T-cell (primary cell): ENCODE measurements at regions not wholly inside any gene's neighbourhood (a gene's known extent, or its start where the extent isn't known, plus 50 kb on each side); places are given as distances from the start of the nearest gene placed in this dataset.

ENCODE experiments used
- ATAC-seq, 4 experiments: fragments of 200-7000 bp in 3 of 4; fragments of 150-1000 bp in 1 of 4; cut with Tn5 transposase; replicated peaks in 1 of 4; 1 replicate in 3 of 4; 2 replicates in 1 of 4; pipeline ENCODE4 v1.10.0; 2021; ENCODE audit warnings: moderate library complexity in 3 of 4, mild to moderate bottlenecking in 2 of 4, moderate number of reproducible peaks in 1 of 4
- CTCF ChIA-PET, 2 donors: fragments of 300-600 bp; sonication (Branson Sonifier 250); formaldehyde crosslinking; loops; one replicate each; lab custom pipeline; 2022; ENCODE audit warnings: antibody characterized with exemption in 2 of 2; lab: Charles Lee
- POLR2A ChIA-PET, 2 donors: fragments of 300-600 bp; sonication (Branson Sonifier 250); formaldehyde crosslinking; loops; one replicate each; lab custom pipeline; 2022; ENCODE audit warnings: antibody characterized with exemption in 2 of 2; lab: Charles Lee
- DNase-seq, 35 experiments: peaks; one replicate each; pipeline versions ENCODE4 v3.0.0 to v3.0.0-alpha.2; 2013 to 2023
- H3K27ac ChIP-seq: one replicate; pipeline ENCODE4 v1.5.1; 2013; ENCODE audit warnings: low read length
- H3K27me3 ChIP-seq, 2 experiments: replicated peaks in 1 of 2; 1 replicate in 1 of 2; 2 replicates in 1 of 2; pipeline versions ENCODE4 v1.6.1 to v1.7.0; 2013; ENCODE audit warnings: low read length in 1 of 2, mixed read lengths in 1 of 2; ENCODE audit not compliant: control insufficient read depth in 2 of 2, insufficient read depth in 2 of 2; ENCODE audit errors: extremely low read depth in 1 of 2
- H3K36me3 ChIP-seq, 2 donors: 1 replicate in 1 of 2; 2 replicates in 1 of 2; pipeline versions ENCODE4 v1.6.1 to v1.7.0; 2013; ENCODE audit warnings: low read length in 1 of 2; ENCODE audit not compliant: control insufficient read depth in 2 of 2, insufficient read depth in 1 of 2; ENCODE audit errors: extremely low read depth in 1 of 2
- H3K4me1 ChIP-seq, 2 experiments: 1 replicate in 1 of 2; 2 replicates in 1 of 2; pipeline versions ENCODE4 v1.6.1 to v1.7.0; 2013; ENCODE audit warnings: low read length in 2 of 2, mixed read lengths in 1 of 2; ENCODE audit not compliant: insufficient read depth in 2 of 2, control insufficient read depth in 1 of 2; ENCODE audit errors: extremely low read depth in 1 of 2
- H3K4me3 ChIP-seq, 2 donors: 1 replicate in 1 of 2; 2 replicates in 1 of 2; pipeline versions ENCODE4 v1.5.1 to v1.7.0; 2013; ENCODE audit warnings: mild to moderate bottlenecking in 2 of 2, low read length in 1 of 2, moderate library complexity in 1 of 2; ENCODE audit not compliant: control insufficient read depth in 1 of 2; ENCODE audit errors: extremely low read depth in 1 of 2
- H3K9me3 ChIP-seq: 2 replicates; pipeline ENCODE4 v1.7.0; 2013
- H3K27ac Mint-ChIP-seq, 2 donors: one replicate each; pipeline ENCODE4 v1.8.0; 2020 to 2021; ENCODE audit warnings: mild to moderate bottlenecking in 2 of 2, mixed read lengths in 2 of 2
- H3K27me3 Mint-ChIP-seq, 2 donors: one replicate each; pipeline ENCODE4 v1.8.0; 2021 to 2022; ENCODE audit warnings: mixed read lengths in 2 of 2
- H3K36me3 Mint-ChIP-seq: one replicate; pipeline ENCODE4 v1.8.0; 2021; ENCODE audit warnings: mixed read lengths
- H3K4me1 Mint-ChIP-seq, 3 donors: one replicate each; pipeline ENCODE4 v1.8.0; 2020 to 2022; ENCODE audit warnings: mixed read lengths in 3 of 3, mild to moderate bottlenecking in 1 of 3
- H3K4me3 Mint-ChIP-seq, 3 donors: one replicate each; pipeline ENCODE4 v1.8.0; 2020 to 2022; ENCODE audit warnings: mild to moderate bottlenecking in 3 of 3, mixed read lengths in 3 of 3, moderate library complexity in 3 of 3
- H3K9me3 Mint-ChIP-seq, 3 donors: one replicate each; pipeline ENCODE4 v1.8.0; 2020 to 2022; ENCODE audit warnings: mixed read lengths in 3 of 3
- WGBS: methylation state at CpG from one replicate; pipeline ENCODE4 v1.1.5; 2013; ENCODE audit warnings: missing lambda C conversion rate; ENCODE audit not compliant: insufficient coverage; 5-methylcytosine and 5-hydroxymethylcytosine counted together

GRCh38 chr3:74752290-74752689 lies 137.8 kb upstream of the CNTN3 start:
- H3K27ac ChIP-seq = no peak overlapping the region
- POLR2A ChIA-PET = no interaction called here
- H3K4me1 Mint-ChIP-seq = no peaks in the 10 kb centered on the region
- H3K4me3 ChIP-seq = no peak overlapping the region
- ATAC-seq = no peak
- no peaks in the 10 kb centered on the region for H3K27me3 Mint-ChIP-seq
- H3K9me3 ChIP-seq = no peaks in the 10 kb centered on the region
- WGBS = 94% methylated on average over 4 of the region's 7 CpGs
- no peaks in the 10 kb centered on the region for H3K4me1 ChIP-seq
- H3K4me3 Mint-ChIP-seq = no peak overlapping the region
- no peaks in the 10 kb centered on the region for H3K36me3 Mint-ChIP-seq
- H3K36me3 ChIP-seq = no peaks in the 10 kb centered on the region
- peaks cover 6 to 32% (median 10%) of the 10 kb centered on the region in 3 donors for H3K9me3 Mint-ChIP-seq
- CTCF ChIA-PET = no interaction called here
- no peaks in the 10 kb centered on the region for H3K27me3 ChIP-seq
- DNase-seq = no peak
- no peak overlapping the region for H3K27ac Mint-ChIP-seq

DNA sequence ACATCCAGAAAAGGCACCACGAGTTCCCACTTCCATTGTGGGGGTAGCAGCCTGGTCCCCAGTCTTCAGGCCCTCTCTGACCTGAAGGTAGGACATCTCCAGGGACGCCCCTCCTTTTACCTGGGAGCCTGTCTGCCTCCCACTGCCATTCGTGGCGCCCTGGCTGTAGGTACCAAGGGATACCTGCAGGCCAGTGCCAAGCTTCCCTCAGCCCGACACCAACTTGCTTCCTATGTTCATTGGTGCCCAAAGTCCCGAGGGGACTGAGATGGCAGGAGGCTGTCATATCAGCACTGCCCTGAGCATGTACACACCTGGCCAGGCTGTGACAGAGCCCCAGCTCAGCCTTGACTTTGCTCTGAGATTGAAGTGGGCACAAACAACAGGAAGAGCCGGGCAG lies 137.3 kb upstream of the CNTN3 start:
- Mint-ChIP-seq H3K4me1 (no peaks in the 10 kb centered on the region), H3K27me3 (no peaks in the 10 kb centered on the region), H3K36me3 (no peaks in the 10 kb centered on the region), H3K27ac (no peak overlapping the region), H3K9me3 (peaks cover 6 to 32% (median 10%) of the 10 kb centered on the region in 3 donors), H3K4me3 (no peak overlapping the region)
- Histone ChIP-seq H3K9me3 (no peaks in the 10 kb centered on the region), H3K4me1 (no peaks in the 10 kb centered on the region), H3K27me3 (no peaks in the 10 kb centered on the region), H3K36me3 (no peaks in the 10 kb centered on the region), H3K27ac (no peak overlapping the region), H3K4me3 (no peak overlapping the region)
- CTCF ChIA-PET = no interaction called here
- POLR2A ChIA-PET = no interaction called here
- WGBS = 64% methylated on average over 7 of the region's 7 CpGs
- DNase-seq = no peak
- ATAC-seq = no peak

DNA sequence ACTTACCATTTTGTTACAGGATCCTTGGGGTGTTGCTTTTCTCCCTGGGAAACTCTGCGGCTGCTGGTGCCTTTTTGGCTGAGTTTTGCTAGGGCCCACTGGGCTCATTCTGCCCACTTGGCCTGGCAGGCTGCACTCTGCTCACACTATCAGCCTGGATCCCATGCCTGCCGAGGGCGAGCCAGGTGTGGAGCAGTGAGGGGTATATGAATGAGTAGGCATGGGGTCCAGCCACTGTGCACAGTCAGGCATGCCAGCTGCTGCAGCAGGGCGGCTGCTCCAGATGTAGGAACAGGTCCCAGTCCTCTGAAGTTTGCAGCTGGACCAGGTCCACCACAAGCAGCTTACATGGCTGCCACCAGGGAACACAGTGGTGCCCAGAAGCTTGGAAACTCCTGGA lies 136.4 kb upstream of the CNTN3 start:
- no peak overlapping the region for H3K4me3 Mint-ChIP-seq
- Histone ChIP-seq H3K4me1 (no peaks in the 10 kb centered on the region), H3K4me3 (no peak overlapping the region), H3K36me3 (no peaks in the 10 kb centered on the region), H3K27ac (no peak overlapping the region), H3K27me3 (no peaks in the 10 kb centered on the region), H3K9me3 (no peaks in the 10 kb centered on the region)
- H3K9me3 Mint-ChIP-seq = peaks cover 8 to 31% (median 14%) of the 10 kb centered on the region in 3 donors
- POLR2A ChIA-PET = no interaction called here
- no peaks in the 10 kb centered on the region for H3K36me3 Mint-ChIP-seq
- no peak overlapping the region for H3K27ac Mint-ChIP-seq
- no peaks in the 10 kb centered on the region for H3K4me1 Mint-ChIP-seq
- CTCF ChIA-PET = no interaction called here
- WGBS = 82% methylated on average over 4 of the region's 4 CpGs
- no peaks in the 10 kb centered on the region for H3K27me3 Mint-ChIP-seq
- ATAC-seq (no peak), DNase-seq (no peak)

- H3K36me3 ChIP-seq = no peaks in the 10 kb centered on the region
- H3K27ac ChIP-seq = no peak overlapping the region
- H3K36me3 Mint-ChIP-seq = no peaks in the 10 kb centered on the region
- ATAC-seq (no peak), DNase-seq (no peak)
- no peak overlapping the region for H3K4me3 ChIP-seq
- H3K27ac Mint-ChIP-seq = no peak overlapping the region
- no peaks in the 10 kb centered on the region for H3K27me3 Mint-ChIP-seq
- ChIA-PET POLR2A (no interaction called here), CTCF (no interaction called here)
- no peaks in the 10 kb centered on the region for H3K9me3 ChIP-seq
- no peaks in the 10 kb centered on the region for H3K27me3 ChIP-seq
- no CpG with 5 or more reads among the region's 3 CpGs for WGBS
- H3K9me3 Mint-ChIP-seq = peaks cover 8 to 22% (median 11%) of the 10 kb centered on the region in 3 donors
- H3K4me3 Mint-ChIP-seq = no peak overlapping the region
- H3K4me1 Mint-ChIP-seq = no peaks in the 10 kb centered on the region
- H3K4me1 ChIP-seq = no peaks in the 10 kb centered on the region
Observed at GRCh38 chr3:74739242-74739641, 124.8 kb upstream of the CNTN3 start.

DNA sequence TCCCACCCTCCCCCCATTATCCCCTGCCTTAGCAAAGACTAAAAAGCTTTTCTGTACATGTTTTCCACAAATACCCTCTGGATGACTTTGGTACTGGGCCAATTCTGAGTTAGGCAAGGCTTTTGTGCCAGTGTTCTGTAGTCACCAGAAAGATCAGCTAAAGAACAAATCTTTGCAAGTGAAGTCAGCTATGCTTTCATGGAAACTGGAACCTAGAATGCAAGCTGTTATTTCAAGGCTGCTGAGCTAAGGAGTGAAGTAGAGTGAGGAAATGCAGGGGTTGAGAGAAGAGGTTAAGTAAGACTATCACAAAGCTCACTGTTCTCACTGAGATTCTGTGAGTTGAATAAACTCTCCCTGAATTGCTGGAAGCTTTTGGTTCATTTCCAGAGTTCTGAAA lies 107.8 kb upstream of the CNTN3 start:
- H3K4me1 Mint-ChIP-seq = no peaks in the 10 kb centered on the region
- Histone ChIP-seq H3K36me3 (no peaks in the 10 kb centered on the region), H3K27me3 (no peaks in the 10 kb centered on the region), H3K4me1 (no peaks in the 10 kb centered on the region), H3K27ac (no peak overlapping the region), H3K9me3 (no peaks in the 10 kb centered on the region), H3K4me3 (no peak overlapping the region)
- H3K4me3 Mint-ChIP-seq = no peak overlapping the region
- DNase-seq (no peak), ATAC-seq (no peak)
- no peaks in the 10 kb centered on the region for H3K36me3 Mint-ChIP-seq
- no peaks in the 10 kb centered on the region for H3K27me3 Mint-ChIP-seq
- peaks cover 19 to 33% (median 23%) of the 10 kb centered on the region in 3 donors for H3K9me3 Mint-ChIP-seq
- ChIA-PET POLR2A (interaction anchor here in 1 of 2 donors (0.7 kb wide), 1 partner anchor 10 kb away, joined by 4 read pairs; no protein-coding TSS in a partner anchor), CTCF (no interaction called here)
- no peak overlapping the region for H3K27ac Mint-ChIP-seq

- Histone ChIP-seq H3K27ac (no peak overlapping the region), H3K4me3 (no peak overlapping the region), H3K27me3 (no peaks in the 10 kb centered on the region), H3K4me1 (no peaks in the 10 kb centered on the region), H3K36me3 (no peaks in the 10 kb centered on the region), H3K9me3 (peaks cover 2% of the 10 kb centered on the region)
- ATAC-seq = no peak
- Mint-ChIP-seq H3K27me3 (no peaks in the 10 kb centered on the region), H3K4me1 (no peaks in the 10 kb centered on the region), H3K4me3 (no peak overlapping the region), H3K36me3 (no peaks in the 10 kb centered on the region), H3K9me3 (peaks cover 19 to 36% (median 29%) of the 10 kb centered on the region in 3 donors), H3K27ac (no peak overlapping the region)
- CTCF ChIA-PET = no interaction called here
- 80% methylated on average over 1 of the region's 4 CpGs for WGBS
- DNase-seq = no peak
- POLR2A ChIA-PET = no interaction called here
Observed at GRCh38 chr3:74713977-74714376, 99.5 kb upstream of the CNTN3 start.

GRCh38 chr3:74711913-74712512 lies 97.6 kb upstream of the CNTN3 start:
- Histone ChIP-seq H3K27ac (no peak overlapping the region), H3K27me3 (no peaks in the 10 kb centered on the region), H3K36me3 (no peaks in the 10 kb centered on the region), H3K4me3 (no peak overlapping the region), H3K4me1 (no peaks in the 10 kb centered on the region), H3K9me3 (peaks cover 2% of the 10 kb centered on the region)
- Mint-ChIP-seq H3K27ac (no peak overlapping the region), H3K27me3 (no peaks in the 10 kb centered on the region), H3K4me3 (no peak overlapping the region), H3K9me3 (peaks cover 15 to 25% (median 23%) of the 10 kb centered on the region in 3 donors), H3K4me1 (no peaks in the 10 kb centered on the region), H3K36me3 (no peaks in the 10 kb centered on the region)
- CTCF ChIA-PET = interaction anchor here in 1 of 2 donors (0.6 kb wide), 1 partner anchor 199 kb away, joined by 3 read pairs; no protein-coding TSS in a partner anchor
- POLR2A ChIA-PET = no interaction called here
- ATAC-seq (no peak), DNase-seq (no peak)
- WGBS = 95% methylated on average over 17 of the region's 31 CpGs
